ENCODE measurements at regions not wholly inside any gene's neighbourhood (a gene's known extent, or its start where the extent isn't known, plus 50 kb on each side); places are given as distances from the start of the nearest gene placed in this dataset.

- no peak for TF ChIP-seq CTCF (IDR thresholded peaks at IDR 0.05)
- no peak for TF ChIP-seq POLR2A (IDR thresholded peaks at IDR 0.05)
Observed at GRCh38 chr12:131521326-131521725, 189.6 kb upstream of the SFSWAP start.
